ENCODE measurements at regions not wholly inside any gene's neighbourhood (a gene's known extent, or its start where the extent isn't known, plus 50 kb on each side); places are given as distances from the start of the nearest gene placed in this dataset.
"Not testable (repeated sequence)": the region's sequence is repeated elsewhere in the genome, so short reads cannot be mapped to it uniquely, and the experiment has no call there.

DNA sequence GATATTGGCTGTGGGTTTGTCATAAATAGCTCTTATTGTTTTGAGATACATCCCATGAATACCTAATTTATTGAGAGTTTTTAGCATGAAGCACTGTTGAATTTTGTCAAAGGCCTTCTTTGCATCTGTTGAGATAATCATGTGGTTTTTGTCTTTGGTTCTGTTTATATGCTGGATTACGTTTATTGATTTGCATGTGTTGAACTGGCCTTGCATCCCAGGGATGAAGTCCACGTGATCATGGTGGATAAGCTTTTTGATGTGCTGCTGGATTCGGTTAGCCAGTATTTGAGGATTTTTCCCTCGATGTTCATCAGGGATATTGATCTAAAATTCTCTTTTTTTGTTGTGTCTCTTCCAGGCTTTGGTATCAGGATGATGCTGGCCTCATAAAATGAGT lies 1003.6 kb downstream of the CNTNAP5 start:
- not testable (repeated sequence) for H3K27ac ChIP-seq (ENCODE audit: low read depth in 1 of 2, low read length in 1 of 2); H3K9me3 ChIP-seq (ENCODE audit: control insufficient read depth in 2 of 2, insufficient read depth in 1 of 2, low read length in 1 of 2); H3K27me3 ChIP-seq (ENCODE audit: control insufficient read depth in 2 of 2, insufficient read depth in 1 of 2, low read length in 1 of 2); H3K36me3 ChIP-seq (ENCODE audit: control insufficient read depth in 2 of 2, insufficient read depth in 2 of 2, low read length in 1 of 2); H3K4me3 ChIP-seq (ENCODE audit: low read length in 2 of 2); DNase-seq (ENCODE audit: low read depth in 6 of 9, low spot score in 9 of 9); H3K4me1 ChIP-seq (ENCODE audit: control insufficient read depth in 2 of 2, insufficient read depth in 2 of 2, low read length in 2 of 2)
- 90% methylated on average over 4 of the region's 4 CpGs for WGBS

DNA sequence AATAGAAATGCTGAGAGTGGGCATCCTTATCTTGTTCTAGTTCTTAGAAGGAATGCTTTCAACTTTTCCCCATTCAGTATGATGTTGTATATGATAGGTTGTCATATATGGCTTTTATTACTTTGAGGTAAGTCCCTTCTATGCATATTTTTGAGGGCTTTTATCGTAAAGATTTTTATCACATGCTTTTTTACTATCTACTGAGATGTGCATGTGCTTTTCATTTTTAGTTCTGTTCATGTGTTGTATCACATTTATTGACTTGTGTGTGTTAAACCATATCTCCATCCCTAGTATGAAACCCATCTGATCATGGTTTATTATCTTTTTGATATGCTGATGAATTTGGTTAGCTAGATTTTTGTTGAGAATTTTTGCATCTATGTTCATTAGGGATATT lies 1008.8 kb downstream of the CNTNAP5 start:
- peaks cover 0 to 7% of the 10 kb centered on the region in 2 donors for H3K9me3 ChIP-seq (ENCODE audit: control insufficient read depth in 2 of 2, insufficient read depth in 1 of 2, low read length in 1 of 2)
- 92% methylated on average over 1 of the region's 1 CpG for WGBS
- H3K4me3 ChIP-seq (ENCODE audit: low read length in 2 of 2) = no peak overlapping the region

DNA sequence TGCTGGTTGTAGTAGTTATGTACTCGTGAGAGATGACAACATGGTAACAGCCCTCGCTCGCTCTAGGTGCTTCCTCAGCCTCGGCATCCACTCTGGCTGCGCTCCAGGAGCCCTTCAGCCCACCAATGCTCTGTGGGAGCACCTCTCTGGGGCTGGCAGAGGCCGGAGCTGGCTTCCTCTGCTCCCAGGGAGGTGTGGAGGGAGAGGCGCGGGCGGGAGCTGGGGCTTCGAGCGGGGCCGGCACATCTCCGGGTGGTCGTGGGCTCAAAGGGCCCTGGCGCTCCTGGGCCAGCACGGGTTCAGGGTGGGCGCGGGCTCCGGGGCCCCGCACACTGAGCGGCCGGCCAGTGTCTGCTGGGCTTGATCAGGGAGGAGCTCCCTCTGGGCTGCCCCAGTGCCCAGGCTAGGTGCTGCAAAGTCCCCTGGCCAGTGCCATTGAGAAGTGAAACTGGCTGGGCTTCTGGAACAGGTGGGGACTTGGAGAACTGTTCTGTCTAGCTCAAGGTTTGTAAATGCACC lies 1012.1 kb downstream of the CNTNAP5 start:
- Histone ChIP-seq H3K27me3 (ENCODE audit: control insufficient read depth in 2 of 2, insufficient read depth in 1 of 2, low read length in 1 of 2) (no peaks in the 10 kb centered on the region), H3K36me3 (ENCODE audit: control insufficient read depth in 2 of 2, insufficient read depth in 2 of 2, low read length in 1 of 2) (no peaks in the 10 kb centered on the region), H3K4me1 (ENCODE audit: control insufficient read depth in 2 of 2, insufficient read depth in 2 of 2, low read length in 2 of 2) (no peaks in the 10 kb centered on the region), H3K9me3 (ENCODE audit: control insufficient read depth in 2 of 2, insufficient read depth in 1 of 2, low read length in 1 of 2) (peaks cover 0 to 11% of the 10 kb centered on the region in 2 donors), H3K4me3 (ENCODE audit: low read length in 2 of 2) (no peak overlapping the region), H3K27ac (ENCODE audit: low read depth in 1 of 2, low read length in 1 of 2) (no peak overlapping the region)
- DNase-seq (ENCODE audit: low read depth in 6 of 9, low spot score in 9 of 9) = no peak
- WGBS = 95% methylated on average over 22 of the region's 22 CpGs

More for the DNA sequence above, 1008.8 kb downstream of the CNTNAP5 start:
- DNase-seq (ENCODE audit: low read depth in 6 of 9, low spot score in 9 of 9) = no peak
- Histone ChIP-seq H3K36me3 (ENCODE audit: control insufficient read depth in 2 of 2, insufficient read depth in 2 of 2, low read length in 1 of 2) (no peaks in the 10 kb centered on the region), H3K27me3 (ENCODE audit: control insufficient read depth in 2 of 2, insufficient read depth in 1 of 2, low read length in 1 of 2) (no peaks in the 10 kb centered on the region), H3K27ac (ENCODE audit: low read depth in 1 of 2, low read length in 1 of 2) (no peak overlapping the region), H3K4me1 (ENCODE audit: control insufficient read depth in 2 of 2, insufficient read depth in 2 of 2, low read length in 2 of 2) (no peaks in the 10 kb centered on the region)

DNA sequence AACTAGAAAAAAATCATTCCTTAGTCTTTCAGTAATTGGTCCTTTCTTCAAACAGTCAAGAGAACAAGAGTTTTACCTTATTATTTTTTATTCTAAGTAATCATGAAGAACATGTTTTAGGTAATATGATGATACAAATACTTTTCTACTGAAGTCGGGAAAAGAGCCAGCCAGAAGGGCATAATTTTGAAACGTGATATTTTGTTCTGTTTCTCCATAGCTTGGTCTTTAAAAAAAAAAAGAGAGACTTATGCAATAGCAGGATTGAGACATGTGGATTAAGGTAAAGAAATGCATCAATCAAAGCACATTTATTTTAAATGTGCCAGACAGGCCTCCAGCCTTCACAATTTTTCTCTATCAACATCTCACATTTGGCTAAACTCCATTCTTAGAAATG lies 1016.8 kb downstream of the CNTNAP5 start:
- Histone ChIP-seq H3K27ac (ENCODE audit: low read depth in 1 of 2, low read length in 1 of 2) (no peak overlapping the region), H3K4me3 (ENCODE audit: low read length in 2 of 2) (no peak overlapping the region), H3K27me3 (ENCODE audit: control insufficient read depth in 2 of 2, insufficient read depth in 1 of 2, low read length in 1 of 2) (no peaks in the 10 kb centered on the region), H3K4me1 (ENCODE audit: control insufficient read depth in 2 of 2, insufficient read depth in 2 of 2, low read length in 2 of 2) (no peaks in the 10 kb centered on the region), H3K36me3 (ENCODE audit: control insufficient read depth in 2 of 2, insufficient read depth in 2 of 2, low read length in 1 of 2) (no peaks in the 10 kb centered on the region), H3K9me3 (ENCODE audit: control insufficient read depth in 2 of 2, insufficient read depth in 1 of 2, low read length in 1 of 2) (peaks cover 0 to 11% of the 10 kb centered on the region in 2 donors)
- DNase-seq (ENCODE audit: low read depth in 6 of 9, low spot score in 9 of 9) = peak in 1 of 9 donors; percentile 2
- 89% methylated on average over 2 of the region's 2 CpGs for WGBS

DNA sequence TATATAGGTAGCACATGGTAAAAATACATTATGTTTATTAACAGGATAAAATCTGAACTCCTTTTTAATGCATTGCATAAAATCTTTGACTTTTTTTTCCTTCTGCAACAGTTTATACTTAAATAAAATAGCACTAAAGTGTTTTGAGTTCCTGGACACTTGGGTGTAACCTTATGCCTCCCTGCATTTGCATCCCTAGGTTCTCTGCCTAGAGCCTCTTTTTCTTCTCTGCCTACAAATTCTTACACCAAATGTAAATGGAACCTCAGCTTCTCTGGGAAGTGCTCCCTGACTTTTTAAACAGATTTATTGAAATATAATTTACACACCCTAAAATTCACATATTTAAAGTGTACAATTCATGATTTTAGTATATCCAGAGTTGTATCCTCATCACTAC lies 1017.6 kb downstream of the CNTNAP5 start:
- H3K36me3 ChIP-seq (ENCODE audit: control insufficient read depth in 2 of 2, insufficient read depth in 2 of 2, low read length in 1 of 2) = no peaks in the 10 kb centered on the region
- peaks cover 0 to 4% of the 10 kb centered on the region in 2 donors for H3K9me3 ChIP-seq (ENCODE audit: control insufficient read depth in 2 of 2, insufficient read depth in 1 of 2, low read length in 1 of 2)
- no peaks in the 10 kb centered on the region for H3K4me1 ChIP-seq (ENCODE audit: control insufficient read depth in 2 of 2, insufficient read depth in 2 of 2, low read length in 2 of 2)
- no peak overlapping the region for H3K4me3 ChIP-seq (ENCODE audit: low read length in 2 of 2)
- no peak for DNase-seq (ENCODE audit: low read depth in 6 of 9, low spot score in 9 of 9)
- H3K27ac ChIP-seq (ENCODE audit: low read depth in 1 of 2, low read length in 1 of 2) = no peak overlapping the region
- H3K27me3 ChIP-seq (ENCODE audit: control insufficient read depth in 2 of 2, insufficient read depth in 1 of 2, low read length in 1 of 2) = no peaks in the 10 kb centered on the region

DNA sequence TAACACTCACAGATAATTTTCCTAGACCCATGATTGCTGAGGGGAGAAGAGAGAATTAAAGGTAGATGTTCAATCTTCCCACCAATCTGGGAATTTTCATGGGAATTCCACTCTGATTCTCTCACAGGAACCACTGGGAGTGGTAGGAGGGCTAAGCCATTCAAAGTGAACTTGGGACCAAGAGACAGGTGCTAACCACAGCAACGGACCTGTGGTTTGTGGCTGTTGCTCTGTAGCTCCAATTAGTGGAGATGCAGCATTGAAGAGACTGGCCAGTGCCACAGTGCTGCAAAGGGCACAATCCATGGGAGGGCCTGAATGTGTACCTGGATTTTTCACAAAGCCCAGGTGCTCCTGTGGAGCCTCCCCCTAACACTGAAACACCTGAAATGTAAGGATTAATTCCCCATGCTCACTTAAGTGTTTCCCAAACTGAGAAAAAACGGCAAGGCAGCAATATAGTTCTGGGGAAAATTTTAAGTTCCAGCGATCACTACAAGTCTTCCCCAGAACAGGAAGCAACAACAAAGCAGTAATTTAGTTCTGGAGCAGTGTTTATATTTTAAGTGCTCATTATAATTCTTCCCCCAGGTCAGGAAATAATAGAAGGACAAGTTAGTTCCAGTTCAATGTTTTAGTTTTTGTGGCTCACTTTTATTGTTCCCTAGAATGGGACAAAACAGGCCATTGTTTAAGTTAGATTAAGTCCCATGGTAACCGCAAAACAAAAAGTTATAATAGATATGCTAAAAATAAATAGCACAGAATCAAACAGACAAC lies 1045.8 kb downstream of the CNTNAP5 start:
- DNase-seq (ENCODE audit: low read depth in 6 of 9, low spot score in 9 of 9) = no peak
- H3K4me1 ChIP-seq (ENCODE audit: control insufficient read depth in 2 of 2, insufficient read depth in 2 of 2, low read length in 2 of 2) = no peaks in the 10 kb centered on the region
- no peaks in the 10 kb centered on the region for H3K9me3 ChIP-seq (ENCODE audit: control insufficient read depth in 2 of 2, insufficient read depth in 1 of 2, low read length in 1 of 2)
- no peaks in the 10 kb centered on the region for H3K27me3 ChIP-seq (ENCODE audit: control insufficient read depth in 2 of 2, insufficient read depth in 1 of 2, low read length in 1 of 2)
- H3K36me3 ChIP-seq (ENCODE audit: control insufficient read depth in 2 of 2, insufficient read depth in 2 of 2, low read length in 1 of 2) = no peaks in the 10 kb centered on the region
- whole genome bisulfite sequencing = 85% methylated on average over 4 of the region's 4 CpGs
- H3K27ac ChIP-seq (ENCODE audit: low read depth in 1 of 2, low read length in 1 of 2) = no peak overlapping the region
- H3K4me3 ChIP-seq (ENCODE audit: low read length in 2 of 2) = no peak overlapping the region

DNA sequence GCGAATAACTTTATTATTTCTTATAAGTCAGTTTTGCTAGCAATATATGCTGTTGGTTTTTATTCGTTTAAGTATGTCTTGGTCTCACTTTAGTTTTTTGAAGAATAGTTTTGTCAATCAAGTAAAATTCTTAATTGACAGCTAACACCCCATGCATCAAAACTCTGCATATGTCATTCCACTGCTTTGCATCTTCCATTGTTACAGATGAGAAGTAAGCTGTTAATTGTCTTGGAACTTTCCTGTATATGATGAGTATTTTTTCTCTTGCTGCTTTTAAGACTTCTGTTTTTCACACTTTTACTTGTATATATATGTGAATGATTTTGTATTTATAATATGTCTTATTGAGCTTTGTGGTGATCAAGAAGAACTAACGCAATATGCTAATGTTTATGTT lies 1048.4 kb downstream of the CNTNAP5 start:
- WGBS = 97% methylated on average over 3 of the region's 3 CpGs
- H3K27ac ChIP-seq (ENCODE audit: low read depth in 1 of 2, low read length in 1 of 2) = no peak overlapping the region
- H3K4me1 ChIP-seq (ENCODE audit: control insufficient read depth in 2 of 2, insufficient read depth in 2 of 2, low read length in 2 of 2) = no peaks in the 10 kb centered on the region
- DNase-seq (ENCODE audit: low read depth in 6 of 9, low spot score in 9 of 9) = no peak
- H3K9me3 ChIP-seq (ENCODE audit: control insufficient read depth in 2 of 2, insufficient read depth in 1 of 2, low read length in 1 of 2) = no peaks in the 10 kb centered on the region
- no peaks in the 10 kb centered on the region for H3K36me3 ChIP-seq (ENCODE audit: control insufficient read depth in 2 of 2, insufficient read depth in 2 of 2, low read length in 1 of 2)
- H3K27me3 ChIP-seq (ENCODE audit: control insufficient read depth in 2 of 2, insufficient read depth in 1 of 2, low read length in 1 of 2) = no peaks in the 10 kb centered on the region
- H3K4me3 ChIP-seq (ENCODE audit: low read length in 2 of 2) = no peak overlapping the region

DNA sequence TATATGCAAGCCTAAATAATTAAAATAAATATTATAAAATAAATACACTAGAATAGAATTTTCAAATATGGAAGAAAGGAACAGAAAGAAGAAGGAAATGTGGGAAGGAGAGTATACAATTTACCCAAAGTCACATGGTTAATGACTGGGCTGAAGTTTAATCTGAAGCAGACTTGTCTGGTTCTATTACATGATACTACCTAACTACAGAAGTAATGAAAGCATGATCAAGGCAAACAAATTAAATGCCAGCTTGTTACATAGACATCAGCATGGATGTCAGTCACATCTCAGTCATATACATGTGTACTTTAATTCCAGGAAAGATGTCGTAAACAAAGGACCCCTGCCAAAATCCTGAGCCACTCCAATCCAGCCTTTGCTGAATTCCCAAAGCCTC lies 1060.8 kb downstream of the CNTNAP5 start:
- H3K36me3 ChIP-seq (ENCODE audit: control insufficient read depth in 2 of 2, insufficient read depth in 2 of 2, low read length in 1 of 2) = no peaks in the 10 kb centered on the region
- H3K27me3 ChIP-seq (ENCODE audit: control insufficient read depth in 2 of 2, insufficient read depth in 1 of 2, low read length in 1 of 2) = no peaks in the 10 kb centered on the region
- H3K4me1 ChIP-seq (ENCODE audit: control insufficient read depth in 2 of 2, insufficient read depth in 2 of 2, low read length in 2 of 2) = no peaks in the 10 kb centered on the region
- no peak overlapping the region for H3K27ac ChIP-seq (ENCODE audit: low read depth in 1 of 2, low read length in 1 of 2)
- DNase-seq (ENCODE audit: low read depth in 6 of 9, low spot score in 9 of 9) = no peak
- H3K9me3 ChIP-seq (ENCODE audit: control insufficient read depth in 2 of 2, insufficient read depth in 1 of 2, low read length in 1 of 2) = no peaks in the 10 kb centered on the region
- WGBS = 91% methylated on average over 1 of the region's 1 CpG
- no peak overlapping the region for H3K4me3 ChIP-seq (ENCODE audit: low read length in 2 of 2)

DNA sequence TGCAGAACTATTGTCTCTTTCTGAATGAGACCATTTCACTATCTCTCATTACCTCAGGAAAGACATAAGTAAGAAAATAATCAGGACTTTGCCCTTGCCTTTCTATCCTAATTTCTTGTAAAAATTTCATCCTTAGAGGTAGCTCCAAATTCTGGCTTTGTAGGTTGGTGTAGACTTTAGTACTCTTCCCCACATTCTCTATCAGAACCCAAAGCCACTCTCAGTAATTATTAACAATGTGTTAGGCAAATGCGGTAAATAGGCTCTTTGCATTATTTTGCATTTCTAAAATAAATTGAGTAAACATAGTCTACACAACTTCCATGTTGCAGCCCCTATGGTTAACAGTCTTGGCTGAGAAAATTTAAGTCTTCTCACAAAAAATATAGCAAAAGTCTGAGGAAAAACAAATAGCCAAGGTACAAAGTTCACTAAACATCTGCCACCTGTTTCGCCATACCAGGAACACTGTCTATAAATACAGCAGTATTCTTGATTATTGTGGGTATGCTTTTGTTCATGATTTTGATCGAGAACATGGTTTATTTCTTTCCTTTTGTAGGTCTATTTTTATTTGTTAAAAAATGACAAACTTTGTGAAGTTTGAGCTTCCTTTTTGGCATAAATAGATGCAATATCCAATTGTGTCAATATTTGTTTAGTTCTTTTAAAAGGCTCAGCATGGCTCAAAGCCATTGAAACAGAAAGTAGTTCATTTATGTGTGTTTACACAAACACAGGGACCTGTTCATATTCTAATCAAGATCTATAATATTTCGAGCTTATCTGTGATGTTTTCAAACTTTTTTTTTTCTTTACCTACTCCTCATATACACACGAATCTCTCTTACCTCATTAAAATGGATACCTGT lies 1061.5 kb downstream of the CNTNAP5 start:
- Histone ChIP-seq H3K9me3 (ENCODE audit: control insufficient read depth in 2 of 2, insufficient read depth in 1 of 2, low read length in 1 of 2) (no peaks in the 10 kb centered on the region), H3K27me3 (ENCODE audit: control insufficient read depth in 2 of 2, insufficient read depth in 1 of 2, low read length in 1 of 2) (no peaks in the 10 kb centered on the region), H3K36me3 (ENCODE audit: control insufficient read depth in 2 of 2, insufficient read depth in 2 of 2, low read length in 1 of 2) (no peaks in the 10 kb centered on the region), H3K27ac (ENCODE audit: low read depth in 1 of 2, low read length in 1 of 2) (no peak overlapping the region), H3K4me3 (ENCODE audit: low read length in 2 of 2) (no peak overlapping the region), H3K4me1 (ENCODE audit: control insufficient read depth in 2 of 2, insufficient read depth in 2 of 2, low read length in 2 of 2) (no peaks in the 10 kb centered on the region)
- WGBS = 86% methylated on average over 5 of the region's 5 CpGs
- no peak for DNase-seq (ENCODE audit: low read depth in 6 of 9, low spot score in 9 of 9)

Data from thymus (tissue), 11 donors.